ENCODE measurements at regions not wholly inside any gene's neighbourhood (a gene's known extent, or its start where the extent isn't known, plus 50 kb on each side); places are given as distances from the start of the nearest gene placed in this dataset.
A peak's percentile ranks its signal among the peaks of the same experiment; 100 is the strongest.
"Not testable (repeated sequence)": the region's sequence is repeated elsewhere in the genome, so short reads cannot be mapped to it uniquely, and the experiment has no call there.

DNA sequence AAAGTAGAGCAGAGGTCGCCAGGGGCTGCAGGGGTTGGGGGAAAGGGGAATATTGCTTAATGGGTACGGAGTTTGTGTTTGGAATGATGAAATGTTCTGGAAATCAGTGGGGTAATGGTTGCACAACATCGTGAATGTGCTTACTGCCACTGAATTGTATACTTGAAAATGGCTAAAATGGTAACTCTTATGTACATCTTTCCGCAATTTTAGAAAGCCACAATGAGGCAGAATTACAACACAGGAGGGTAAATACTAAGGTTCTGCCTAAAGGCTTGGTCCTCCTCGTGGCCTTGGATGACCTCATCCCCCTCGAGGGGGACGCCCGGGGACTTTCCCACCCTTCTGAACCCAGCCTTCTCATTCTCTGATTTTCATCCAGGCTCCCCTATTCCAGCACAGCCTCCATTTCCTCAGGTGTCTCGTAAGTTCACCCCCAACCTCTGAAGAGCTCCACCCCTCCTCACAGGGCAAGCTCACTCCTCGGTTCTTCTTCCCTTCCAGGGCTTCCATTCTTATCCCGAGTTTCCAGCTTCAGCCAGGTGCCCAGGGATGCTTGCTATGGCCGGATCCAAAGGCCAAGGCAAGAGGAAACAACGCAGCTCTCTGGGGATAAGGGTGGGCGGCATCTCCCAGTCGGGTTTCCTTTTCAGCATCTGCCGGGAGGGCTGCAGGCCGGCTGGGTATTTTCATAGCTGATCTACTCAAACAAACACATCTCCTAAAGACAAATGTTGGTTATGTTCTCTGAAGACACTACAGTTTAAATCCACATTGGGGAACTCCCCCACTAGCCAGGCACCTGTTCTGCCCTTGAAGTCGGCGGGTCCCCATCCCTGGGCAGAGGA lies 71.3 kb upstream of the ACSL1 start:
- Histone ChIP-seq H3K36me3 (ENCODE audit: insufficient read depth) (no peaks in the 10 kb centered on the region), H3K4me1 (ENCODE audit: insufficient read depth) (no peaks in the 10 kb centered on the region), H3K4me3 (ENCODE audit: low read depth, low read length) (no peak overlapping the region), H3K27ac (ENCODE audit: low read depth) (no peak overlapping the region)
- no peak for DNase-seq (ENCODE audit: extremely low spot score)
- 79% methylated on average over 19 of the region's 19 CpGs for whole genome bisulfite sequencing

DNA sequence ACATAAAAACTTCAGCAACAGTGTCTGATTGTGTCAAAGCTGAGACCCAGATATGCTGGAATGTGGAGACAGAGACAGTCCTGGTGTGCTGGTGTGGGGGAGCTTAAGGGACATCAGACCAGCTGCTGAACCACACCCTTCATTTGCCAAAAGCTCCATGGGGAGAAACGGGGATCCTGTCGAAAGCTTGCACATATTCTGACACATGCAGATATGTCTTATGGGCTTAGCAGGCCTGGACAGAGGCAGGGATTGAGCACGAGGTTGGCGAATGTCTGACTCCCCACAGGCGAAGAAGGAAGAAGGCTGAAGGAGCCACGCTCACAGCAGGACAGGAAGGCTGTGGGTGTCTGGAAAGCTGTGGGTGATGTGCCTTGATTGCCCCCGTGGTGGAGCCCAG lies 72.1 kb upstream of the ACSL1 start:
- WGBS, result 57% methylated on average over 7 of the region's 7 CpGs
- Histone ChIP-seq H3K4me3 (ENCODE audit: low read depth, low read length) (no peak overlapping the region), H3K36me3 (ENCODE audit: insufficient read depth) (no peaks in the 10 kb centered on the region), H3K27ac (ENCODE audit: low read depth) (no peak overlapping the region), H3K4me1 (ENCODE audit: insufficient read depth) (no peaks in the 10 kb centered on the region)
- no peak for DNase-seq (ENCODE audit: extremely low spot score)

DNA sequence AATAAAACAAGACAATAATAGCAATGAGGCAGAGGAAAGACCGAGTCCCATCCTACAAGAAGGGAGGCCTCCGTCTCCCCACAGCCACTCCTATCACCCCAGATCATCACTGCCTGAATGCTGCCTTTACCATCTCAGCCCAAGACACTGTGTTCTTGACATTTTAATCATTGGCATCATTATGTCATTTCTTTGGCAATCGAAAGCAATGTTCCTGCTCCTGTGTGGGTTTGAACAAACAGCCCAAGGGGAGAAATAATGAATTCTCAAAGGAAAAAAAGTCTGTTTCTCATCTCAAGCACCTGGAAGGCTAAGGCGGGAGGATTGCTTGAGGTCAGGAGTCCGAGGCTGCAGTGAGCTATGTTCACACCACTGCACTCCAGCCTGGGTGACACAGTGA lies 73.0 kb upstream of the ACSL1 start:
- no peaks in the 10 kb centered on the region for H3K4me1 ChIP-seq (ENCODE audit: insufficient read depth)
- 80% methylated on average over 5 of the region's 5 CpGs for WGBS
- no peak overlapping the region for H3K4me3 ChIP-seq (ENCODE audit: low read depth, low read length)
- no peak overlapping the region for H3K27ac ChIP-seq (ENCODE audit: low read depth)
- H3K36me3 ChIP-seq (ENCODE audit: insufficient read depth), result no peaks in the 10 kb centered on the region
- DNase-seq (ENCODE audit: extremely low spot score), result no peak

DNA sequence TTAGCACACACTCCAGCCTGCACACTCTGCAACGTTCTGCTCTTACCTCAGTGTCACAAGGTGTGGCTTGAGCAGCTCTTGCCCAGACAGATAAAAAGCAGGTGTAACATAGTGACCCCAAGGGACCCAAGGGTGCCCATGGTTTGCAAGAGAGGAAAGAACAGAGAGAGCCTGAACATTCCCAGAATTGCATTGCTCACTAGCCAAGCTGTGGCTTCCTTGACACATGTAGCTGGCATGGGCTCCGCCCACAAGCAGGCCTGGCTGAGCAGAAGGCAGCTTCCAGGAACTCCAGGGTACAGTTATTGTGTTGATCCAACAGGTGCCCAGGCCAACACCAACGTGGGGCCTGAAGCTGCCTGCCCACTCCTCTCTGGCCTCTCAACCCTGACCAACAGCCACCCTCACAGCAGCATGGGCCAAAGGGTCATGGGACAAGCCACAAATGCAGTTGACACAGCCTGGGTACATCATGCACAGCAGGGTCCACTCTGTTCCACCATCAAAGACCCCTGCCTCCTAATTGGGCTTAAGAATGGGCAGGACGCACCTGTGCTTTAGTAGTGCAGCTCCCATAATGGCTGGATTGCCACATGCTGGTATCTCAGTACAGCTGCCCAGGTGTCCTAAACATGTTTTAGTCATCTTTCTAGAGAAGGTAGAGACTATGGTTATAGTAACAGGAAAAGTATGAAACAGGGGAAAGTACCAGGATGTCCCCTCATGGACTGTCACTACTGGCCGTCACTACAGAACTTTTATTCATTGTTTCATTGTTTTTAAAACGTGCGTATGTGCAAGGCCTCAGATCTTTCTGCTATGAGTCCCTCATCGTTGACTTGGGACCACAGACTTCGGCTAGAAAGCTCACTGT lies 73.7 kb upstream of the ACSL1 start:
- H3K4me3 ChIP-seq (ENCODE audit: low read depth, low read length), result no peak overlapping the region
- 81% methylated on average over 9 of the region's 9 CpGs for WGBS
- H3K36me3 ChIP-seq (ENCODE audit: insufficient read depth), result no peaks in the 10 kb centered on the region
- DNase-seq (ENCODE audit: extremely low spot score), result no peak
- no peak overlapping the region for H3K27ac ChIP-seq (ENCODE audit: low read depth)
- H3K4me1 ChIP-seq (ENCODE audit: insufficient read depth), result no peaks in the 10 kb centered on the region

DNA sequence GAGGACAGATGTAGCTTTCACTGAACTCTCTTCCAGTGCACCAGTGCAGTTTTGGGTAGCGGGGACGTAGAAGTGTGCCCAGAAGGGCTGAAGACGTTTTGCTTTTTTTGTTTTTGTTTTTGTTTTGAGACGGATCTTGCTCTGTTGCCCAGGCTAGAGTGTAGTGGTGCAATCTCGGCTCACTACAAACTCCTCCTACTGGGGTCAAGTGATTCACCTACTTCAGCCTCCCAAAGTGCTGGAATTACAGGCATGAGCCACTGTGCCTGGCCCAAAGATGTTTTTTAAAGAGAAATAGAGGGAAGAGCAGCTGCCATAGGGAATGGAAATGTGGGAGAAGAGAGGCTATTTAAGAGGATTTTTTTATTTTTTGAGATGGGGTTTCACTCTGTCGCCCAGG lies 74.4 kb upstream of the ACSL1 start:
- 87% methylated on average over 6 of the region's 6 CpGs for WGBS
- Histone ChIP-seq H3K4me1 (ENCODE audit: insufficient read depth) (no peaks in the 10 kb centered on the region), H3K36me3 (ENCODE audit: insufficient read depth) (no peaks in the 10 kb centered on the region), H3K4me3 (ENCODE audit: low read depth, low read length) (no peak overlapping the region), H3K27ac (ENCODE audit: low read depth) (no peak overlapping the region)
- no peak for DNase-seq (ENCODE audit: extremely low spot score)

DNA sequence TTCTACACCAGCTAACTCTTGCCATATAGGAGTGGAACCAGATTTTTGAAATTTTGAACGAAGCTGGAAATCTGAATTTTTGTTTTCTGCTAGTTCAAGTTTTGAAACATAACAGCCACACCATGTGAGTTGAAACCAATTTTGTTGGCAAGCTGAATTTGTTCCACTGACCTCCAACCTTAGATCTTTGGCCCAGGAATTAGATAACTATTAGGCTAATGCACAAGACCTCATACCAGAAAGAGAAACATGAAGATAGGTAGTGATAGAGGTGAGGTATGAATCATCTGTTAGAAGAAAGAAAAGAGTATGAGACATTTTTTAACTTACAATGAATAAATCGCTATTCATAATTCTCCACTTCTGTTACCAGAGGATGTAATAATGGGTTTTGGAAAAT lies 76.8 kb upstream of the ACSL1 start:
- no peaks in the 10 kb centered on the region for H3K36me3 ChIP-seq (ENCODE audit: insufficient read depth)
- no peak overlapping the region for H3K4me3 ChIP-seq (ENCODE audit: low read depth, low read length)
- DNase-seq (ENCODE audit: extremely low spot score), result no peak
- 90% methylated on average over 2 of the region's 2 CpGs for WGBS
- H3K27ac ChIP-seq (ENCODE audit: low read depth), result no peak overlapping the region
- H3K4me1 ChIP-seq (ENCODE audit: insufficient read depth), result no peaks in the 10 kb centered on the region

DNA sequence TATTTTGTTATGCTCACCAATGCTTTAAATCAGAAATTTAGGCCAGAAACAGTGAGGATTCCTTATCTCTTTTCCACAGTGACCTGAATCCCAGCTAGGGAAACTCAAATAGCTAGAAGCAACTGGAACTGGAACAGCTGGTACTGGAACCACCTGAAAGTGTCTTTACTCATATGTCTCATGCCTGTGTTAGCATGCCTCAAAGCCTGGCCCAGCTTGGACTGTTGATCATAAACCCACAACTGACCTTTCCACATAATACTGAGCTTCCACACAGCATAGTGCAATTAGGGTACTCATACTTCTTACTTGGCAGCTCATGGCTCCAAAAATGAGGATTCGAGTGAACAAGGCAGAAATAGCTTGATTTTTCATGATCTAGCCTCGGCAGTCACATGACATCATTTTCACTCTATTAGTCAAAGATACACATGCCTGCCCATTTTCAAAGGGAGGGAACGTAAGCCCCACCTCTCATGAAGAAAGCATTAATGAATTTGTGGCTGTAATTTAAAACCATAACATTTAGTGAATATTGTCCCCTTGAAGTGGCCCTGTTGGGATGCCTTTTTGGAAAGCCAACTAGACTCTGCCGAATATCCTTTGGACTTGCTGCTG lies 80.8 kb upstream of the ACSL1 start:
- no peak for DNase-seq (ENCODE audit: extremely low spot score)
- WGBS, result 75% methylated on average over 4 of the region's 4 CpGs
- H3K27ac ChIP-seq (ENCODE audit: low read depth), result no peak overlapping the region
- H3K36me3 ChIP-seq (ENCODE audit: insufficient read depth), result no peaks in the 10 kb centered on the region
- no peak overlapping the region for H3K4me3 ChIP-seq (ENCODE audit: low read depth, low read length)
- H3K4me1 ChIP-seq (ENCODE audit: insufficient read depth), result no peaks in the 10 kb centered on the region

DNA sequence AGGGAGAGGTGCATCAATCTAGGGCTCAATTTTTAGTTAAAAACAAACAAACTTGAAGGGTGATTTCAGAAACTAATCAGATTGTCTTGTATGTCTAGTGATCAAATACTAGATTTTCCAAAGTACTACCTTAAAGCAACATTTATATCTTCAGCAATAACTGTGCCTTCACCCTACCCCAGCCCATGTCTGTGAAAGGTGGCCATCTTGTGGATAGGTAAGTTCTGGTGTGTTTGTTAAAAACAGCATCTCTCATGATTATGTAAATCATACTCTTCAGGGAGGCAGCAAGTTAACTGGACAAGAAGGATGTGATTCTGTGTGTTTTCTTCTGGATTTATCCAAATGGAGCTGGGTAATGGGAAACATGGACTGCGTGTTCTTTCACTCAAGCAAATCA lies 81.4 kb upstream of the ACSL1 start:
- Histone ChIP-seq H3K36me3 (ENCODE audit: insufficient read depth) (no peaks in the 10 kb centered on the region), H3K27ac (ENCODE audit: low read depth) (no peak overlapping the region), H3K4me1 (ENCODE audit: insufficient read depth) (no peaks in the 10 kb centered on the region), H3K4me3 (ENCODE audit: low read depth, low read length) (no peak overlapping the region)
- WGBS, result 91% methylated on average over 1 of the region's 1 CpG
- DNase-seq (ENCODE audit: extremely low spot score), result no peak

DNA sequence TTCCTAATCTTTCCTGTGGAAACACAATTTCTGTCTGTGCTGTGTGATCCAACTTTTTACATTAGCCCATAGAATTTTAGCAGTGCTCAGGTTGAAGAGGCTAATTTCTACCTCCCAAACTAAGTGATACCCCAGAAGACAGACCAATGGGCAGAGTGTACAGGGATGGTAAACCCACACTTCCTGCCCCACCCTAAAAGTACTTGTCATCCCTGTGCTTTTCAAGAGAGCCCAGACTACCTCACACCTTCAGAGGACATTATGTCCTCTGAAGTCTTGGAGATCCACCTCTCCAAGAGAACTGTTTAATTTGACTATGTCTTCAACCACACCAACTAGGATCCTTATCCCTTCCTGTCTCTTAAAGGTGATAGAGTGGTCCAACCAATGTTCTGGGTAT lies 82.0 kb upstream of the ACSL1 start:
- no peak overlapping the region for H3K27ac ChIP-seq (ENCODE audit: low read depth)
- H3K36me3 ChIP-seq (ENCODE audit: insufficient read depth), result no peaks in the 10 kb centered on the region
- H3K4me3 ChIP-seq (ENCODE audit: low read depth, low read length), result no peak overlapping the region
- no peaks in the 10 kb centered on the region for H3K4me1 ChIP-seq (ENCODE audit: insufficient read depth)
- DNase-seq (ENCODE audit: extremely low spot score), result no peak

DNA sequence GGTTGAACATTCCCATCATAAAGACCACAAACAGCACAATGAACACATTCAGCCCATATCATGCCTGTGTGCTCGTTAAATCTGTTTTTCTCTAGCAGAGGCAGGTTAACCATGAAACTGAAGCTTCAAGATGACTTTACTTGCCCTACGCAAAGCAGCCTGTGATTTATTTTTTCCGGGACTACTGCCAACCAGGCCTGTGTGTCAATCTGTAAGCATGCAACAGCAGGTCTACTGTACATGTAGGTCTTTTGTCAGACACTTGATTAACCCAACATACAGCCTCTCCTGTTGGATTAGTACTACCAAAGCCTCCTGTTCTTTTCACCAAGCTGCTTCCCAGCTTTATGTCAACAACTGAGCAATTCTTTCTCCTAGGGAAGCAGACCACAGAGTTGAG lies 85.5 kb upstream of the ACSL1 start:
- WGBS, result 47% methylated on average over 3 of the region's 3 CpGs

DNA sequence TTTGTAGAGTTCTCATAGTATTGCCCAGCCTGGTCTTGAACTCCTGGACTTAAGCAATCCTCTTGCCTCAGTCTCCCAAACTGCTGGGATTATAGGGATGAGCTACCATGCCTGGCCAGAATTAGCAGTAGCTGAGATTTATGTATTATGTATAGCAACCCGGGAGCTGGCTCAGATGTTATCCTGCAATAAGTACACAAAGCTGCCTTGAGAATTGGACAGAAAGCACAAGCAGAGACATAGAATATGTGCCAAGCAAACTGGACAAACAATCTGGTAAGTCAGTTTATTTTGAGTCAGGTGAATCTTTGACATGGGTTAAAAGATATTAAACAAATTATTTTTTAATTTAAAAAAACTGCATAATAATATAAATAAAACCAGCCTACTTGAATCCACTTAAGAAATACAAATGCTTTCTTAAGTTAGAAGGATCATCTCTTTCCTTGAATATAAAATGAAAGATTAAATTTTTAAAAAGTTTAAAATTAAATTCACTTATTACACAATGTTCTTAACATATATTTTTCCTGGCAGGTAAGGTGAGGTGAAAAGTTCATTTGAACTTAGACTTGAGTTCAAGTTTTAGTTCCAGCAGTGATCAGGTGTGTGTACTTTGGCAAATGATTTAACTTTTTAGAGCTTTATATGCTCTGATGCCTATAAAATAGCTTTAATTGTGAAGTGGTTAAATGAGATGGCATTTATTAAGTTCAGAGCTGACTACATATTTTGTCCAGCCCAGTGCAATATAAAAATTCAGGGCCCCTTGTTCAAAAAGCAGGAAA lies 87.8 kb upstream of the ACSL1 start:
- no peaks in the 10 kb centered on the region for H3K36me3 ChIP-seq (ENCODE audit: insufficient read depth)
- no peaks in the 10 kb centered on the region for H3K4me1 ChIP-seq (ENCODE audit: insufficient read depth)
- H3K4me3 ChIP-seq (ENCODE audit: low read depth, low read length), result no peak overlapping the region
- 83% methylated on average over 1 of the region's 1 CpG for WGBS
- DNase-seq (ENCODE audit: extremely low spot score), result no peak
- no peak overlapping the region for H3K27ac ChIP-seq (ENCODE audit: low read depth)

More for the DNA sequence above, 85.5 kb upstream of the ACSL1 start:
- H3K36me3 ChIP-seq (ENCODE audit: insufficient read depth), result no peaks in the 10 kb centered on the region
- H3K4me3 ChIP-seq (ENCODE audit: low read depth, low read length), result no peak overlapping the region
- H3K27ac ChIP-seq (ENCODE audit: low read depth), result no peak overlapping the region
- peak; percentile 26 for DNase-seq (ENCODE audit: extremely low spot score)
- H3K4me1 ChIP-seq (ENCODE audit: insufficient read depth), result no peaks in the 10 kb centered on the region

DNA sequence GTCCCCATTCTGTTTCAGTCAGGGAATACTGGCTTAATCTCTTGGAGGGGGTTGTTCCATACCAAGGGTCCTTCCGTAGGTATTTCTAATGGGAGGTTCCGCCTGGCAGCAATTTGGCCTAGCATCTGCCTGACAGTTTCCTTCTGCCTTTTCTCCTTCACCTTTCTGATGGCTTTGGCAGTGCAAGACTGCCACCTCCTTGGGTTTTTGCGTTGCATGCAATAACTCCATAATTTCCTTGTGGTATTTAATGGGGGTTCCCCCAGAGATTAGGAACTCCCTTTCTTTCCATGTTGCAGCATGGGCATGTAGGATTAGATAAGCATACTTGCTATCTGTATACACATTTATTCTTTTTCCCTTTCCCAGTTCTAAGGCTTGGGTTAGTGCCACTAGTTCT lies 93.0 kb upstream of the ACSL1 start:
- not testable (repeated sequence) for H3K4me3 ChIP-seq (ENCODE audit: low read depth, low read length); H3K27ac ChIP-seq (ENCODE audit: low read depth); H3K36me3 ChIP-seq (ENCODE audit: insufficient read depth); H3K4me1 ChIP-seq (ENCODE audit: insufficient read depth); DNase-seq (ENCODE audit: extremely low spot score)
- WGBS, result 77% methylated on average over 3 of the region's 3 CpGs

DNA sequence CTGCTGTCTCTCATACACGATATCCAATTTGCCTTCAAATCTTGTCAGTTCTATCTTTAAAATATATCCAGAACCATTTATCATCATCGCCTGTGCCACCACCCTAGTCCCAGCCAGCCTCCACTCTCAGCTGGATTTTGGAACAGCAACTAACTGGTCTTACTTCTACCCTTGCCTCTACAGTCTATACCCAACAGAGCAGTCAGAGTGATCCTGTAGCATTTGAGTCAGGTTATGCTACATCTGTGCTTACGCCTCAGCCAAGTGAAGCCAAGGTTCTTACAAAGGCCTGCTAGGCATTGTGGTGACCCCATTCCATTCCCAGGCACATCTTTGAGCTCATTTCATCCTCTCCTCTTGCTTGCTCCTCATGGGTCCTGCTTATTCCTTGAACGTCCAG lies 95.7 kb upstream of the ACSL1 start:
- Histone ChIP-seq H3K36me3 (ENCODE audit: insufficient read depth) (no peaks in the 10 kb centered on the region), H3K4me1 (ENCODE audit: insufficient read depth) (no peaks in the 10 kb centered on the region), H3K27ac (ENCODE audit: low read depth) (no peak overlapping the region), H3K4me3 (ENCODE audit: low read depth, low read length) (no peak overlapping the region)
- WGBS, result 92% methylated on average over 4 of the region's 4 CpGs
- no peak for DNase-seq (ENCODE audit: extremely low spot score)
